ENCODE measurements at regions not wholly inside any gene's neighbourhood (a gene's known extent, or its start where the extent isn't known, plus 50 kb on each side); places are given as distances from the start of the nearest gene placed in this dataset.

- no peak for DNase-seq (ENCODE audit: low spot score in 2 of 2)
- H3K4me3 ChIP-seq (ENCODE audit: low read depth, poor library complexity, severe bottlenecking): no peak overlapping the region
- WGBS, 2 donors: 89 to 93% methylated on average over 5 of the region's 5 CpGs
- no peak for TF ChIP-seq POLR2A (IDR thresholded peaks at IDR 0.05)
- no peak for TF ChIP-seq CTCF (IDR thresholded peaks at IDR 0.05)
- intact Hi-C loops (cut with DNase I; ENCODE audit: low total_unique reads): no loop called here
Observed at GRCh38 chrX:19190902-19191301, 68.6 kb upstream of the ADGRG2 start.

- intact Hi-C loops (cut with DNase I; ENCODE audit: low total_unique reads): no loop called here
- DNase-seq (ENCODE audit: low spot score in 2 of 2): no peak
- no peak for TF ChIP-seq CTCF (IDR thresholded peaks at IDR 0.05)
- no peak for TF ChIP-seq POLR2A (IDR thresholded peaks at IDR 0.05)
- 42 to 50% methylated on average over 8 of the region's 8 CpGs for WGBS, 2 donors
- H3K4me3 ChIP-seq (ENCODE audit: low read depth, poor library complexity, severe bottlenecking): no peak overlapping the region
Observed at GRCh38 chrX:19193565-19193964, 71.3 kb upstream of the ADGRG2 start.

GRCh38 chrX:19194285-19195242 is 72.3 kb upstream of the ADGRG2 start:
- intact Hi-C loops (cut with DNase I; ENCODE audit: low total_unique reads): no loop called here
- TF ChIP-seq CTCF (IDR thresholded peaks at IDR 0.05) (no peak), POLR2A (IDR thresholded peaks at IDR 0.05) (no peak)
- no peak overlapping the region for H3K4me3 ChIP-seq (ENCODE audit: low read depth, poor library complexity, severe bottlenecking)
- WGBS, 2 donors: 75 to 76% methylated on average over 9 of the region's 9 CpGs
- no peak for DNase-seq (ENCODE audit: low spot score in 2 of 2)

DNA sequence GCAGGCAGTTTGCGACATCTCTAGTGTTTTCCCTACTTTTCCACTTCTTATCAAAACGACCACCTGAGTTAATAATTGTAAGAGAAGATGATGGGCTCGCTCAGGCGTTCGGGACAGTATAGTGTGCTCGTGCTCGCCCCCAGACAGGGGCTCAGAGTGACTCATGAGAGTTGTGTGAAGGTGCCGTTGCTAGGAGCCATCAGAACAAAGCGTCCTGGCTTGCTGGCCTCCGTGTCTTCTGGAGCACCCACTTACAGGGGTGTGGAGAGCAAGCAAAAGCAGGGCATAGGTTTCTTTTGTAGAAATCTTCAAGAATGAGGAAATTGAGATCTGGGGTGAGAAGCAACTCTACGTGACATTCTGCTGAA is 73.0 kb upstream of the ADGRG2 start:
- TF ChIP-seq POLR2A (IDR thresholded peaks at IDR 0.05) (no peak), CTCF (IDR thresholded peaks at IDR 0.05) (no peak)

GRCh38 chrX:19198473-19198872 is 76.2 kb upstream of the ADGRG2 start:
- WGBS, 2 donors: 69 to 91% methylated on average over 2 of the region's 2 CpGs
- intact Hi-C loops (cut with DNase I; ENCODE audit: low total_unique reads): no loop called here

More for the DNA sequence above, 73.0 kb upstream of the ADGRG2 start:
- H3K4me3 ChIP-seq (ENCODE audit: low read depth, poor library complexity, severe bottlenecking): no peak overlapping the region
- intact Hi-C loops (cut with DNase I; ENCODE audit: low total_unique reads): no loop called here
- no peak for DNase-seq (ENCODE audit: low spot score in 2 of 2)
- 63 to 71% methylated on average over 11 of the region's 11 CpGs for WGBS, 2 donors

More at GRCh38 chrX:19198473-19198872, 76.2 kb upstream of the ADGRG2 start:
- no peak for DNase-seq (ENCODE audit: low spot score in 2 of 2)
- no peak overlapping the region for H3K4me3 ChIP-seq (ENCODE audit: low read depth, poor library complexity, severe bottlenecking)
- TF ChIP-seq CTCF (IDR thresholded peaks at IDR 0.05) (no peak), POLR2A (IDR thresholded peaks at IDR 0.05) (no peak)

Data from lower leg skin (tissue), 4 donors.